ENCODE measurements at regions not wholly inside any gene's neighbourhood (a gene's known extent, or its start where the extent isn't known, plus 50 kb on each side); places are given as distances from the start of the nearest gene placed in this dataset.
"Not testable (repeated sequence)": the region's sequence is repeated elsewhere in the genome, so short reads cannot be mapped to it uniquely, and the experiment has no call there.

DNA sequence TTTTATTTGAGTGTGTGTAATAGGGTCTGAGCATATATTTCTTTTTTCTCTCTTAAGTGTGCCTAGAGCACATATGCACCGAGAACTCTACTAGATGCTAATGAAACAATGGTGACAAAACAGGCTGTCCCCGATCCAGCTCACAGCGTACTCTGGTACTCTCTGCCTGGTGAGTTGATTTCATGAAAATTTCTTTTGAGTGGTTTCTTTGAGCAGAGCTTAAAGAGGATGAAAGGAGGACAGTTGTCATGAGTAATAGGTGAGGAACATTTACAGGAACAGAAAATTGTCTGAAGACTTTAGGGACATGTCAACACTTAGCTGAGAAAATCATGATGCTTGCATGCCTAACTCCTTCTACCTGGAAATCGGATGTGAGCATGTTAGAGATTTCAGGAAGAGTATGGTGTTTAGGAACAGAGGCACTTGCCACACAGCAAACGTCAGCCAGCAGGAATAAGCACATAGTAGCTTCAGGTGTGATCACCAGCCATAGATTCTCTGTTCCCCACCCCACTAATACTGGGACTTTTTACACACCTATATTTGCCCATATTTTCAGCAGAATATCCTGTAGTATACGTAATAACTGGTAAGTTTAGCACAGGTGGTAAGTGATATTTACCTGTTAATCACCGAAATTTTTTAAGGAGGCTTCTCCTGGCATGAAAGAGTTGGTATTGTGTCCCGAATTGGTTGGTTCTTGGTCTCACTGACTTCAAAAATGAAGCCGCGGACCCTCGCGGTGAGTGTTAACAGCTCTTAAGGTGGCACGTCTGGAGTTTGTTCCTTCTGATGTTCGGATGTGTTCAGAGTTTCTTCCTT, 111.1 kb downstream of the ZNF330 start:
- no peaks in the 10 kb centered on the region for H3K79me2 ChIP-seq (ENCODE audit: insufficient read depth)
- no peaks in the 10 kb centered on the region for H3K27me3 ChIP-seq (ENCODE audit: insufficient read depth)
- H3K27ac ChIP-seq (ENCODE audit: low read depth in 2 of 2, low read length in 1 of 2): no peak overlapping the region
- H3K9me2 ChIP-seq: no peaks in the 10 kb centered on the region
- no peak overlapping the region for H3K9ac ChIP-seq
- no peaks in the 10 kb centered on the region for H4K20me1 ChIP-seq (ENCODE audit: insufficient read depth)
- WGBS (ENCODE audit: low lambda C conversion rate): 85% methylated on average over 14 of the region's 14 CpGs
- H3F3A ChIP-seq (replicated peaks; ENCODE audit: insufficient read depth): no peaks in the 10 kb centered on the region
- no peak overlapping the region for H2AFZ ChIP-seq (ENCODE audit: low read depth)
- H3K4me1 ChIP-seq (ENCODE audit: control insufficient read depth in 1 of 2, insufficient read depth in 2 of 2, low read depth in 1 of 2, low read length in 1 of 2): no peaks in the 10 kb centered on the region; a peak in 1 of 4 replicates
- H3K4me3 ChIP-seq (ENCODE audit: low read depth in 2 of 2, low read length in 1 of 2): no peak overlapping the region
- no peaks in the 10 kb centered on the region for H3K36me3 ChIP-seq (replicated peaks in 1 of 2; ENCODE audit: control insufficient read depth in 1 of 2, insufficient read depth in 2 of 2, low read length in 1 of 2)
- H3K4me2 ChIP-seq: no peak overlapping the region
- no peak for DNase-seq
- ChIA-PET CTCF (interaction anchor here (1.1 kb wide), 1 partner anchor 15 kb away, joined by 4 read pairs; no protein-coding TSS in a partner anchor), POLR2A (no interaction called here)
- TF ChIP-seq, protein P1, sequence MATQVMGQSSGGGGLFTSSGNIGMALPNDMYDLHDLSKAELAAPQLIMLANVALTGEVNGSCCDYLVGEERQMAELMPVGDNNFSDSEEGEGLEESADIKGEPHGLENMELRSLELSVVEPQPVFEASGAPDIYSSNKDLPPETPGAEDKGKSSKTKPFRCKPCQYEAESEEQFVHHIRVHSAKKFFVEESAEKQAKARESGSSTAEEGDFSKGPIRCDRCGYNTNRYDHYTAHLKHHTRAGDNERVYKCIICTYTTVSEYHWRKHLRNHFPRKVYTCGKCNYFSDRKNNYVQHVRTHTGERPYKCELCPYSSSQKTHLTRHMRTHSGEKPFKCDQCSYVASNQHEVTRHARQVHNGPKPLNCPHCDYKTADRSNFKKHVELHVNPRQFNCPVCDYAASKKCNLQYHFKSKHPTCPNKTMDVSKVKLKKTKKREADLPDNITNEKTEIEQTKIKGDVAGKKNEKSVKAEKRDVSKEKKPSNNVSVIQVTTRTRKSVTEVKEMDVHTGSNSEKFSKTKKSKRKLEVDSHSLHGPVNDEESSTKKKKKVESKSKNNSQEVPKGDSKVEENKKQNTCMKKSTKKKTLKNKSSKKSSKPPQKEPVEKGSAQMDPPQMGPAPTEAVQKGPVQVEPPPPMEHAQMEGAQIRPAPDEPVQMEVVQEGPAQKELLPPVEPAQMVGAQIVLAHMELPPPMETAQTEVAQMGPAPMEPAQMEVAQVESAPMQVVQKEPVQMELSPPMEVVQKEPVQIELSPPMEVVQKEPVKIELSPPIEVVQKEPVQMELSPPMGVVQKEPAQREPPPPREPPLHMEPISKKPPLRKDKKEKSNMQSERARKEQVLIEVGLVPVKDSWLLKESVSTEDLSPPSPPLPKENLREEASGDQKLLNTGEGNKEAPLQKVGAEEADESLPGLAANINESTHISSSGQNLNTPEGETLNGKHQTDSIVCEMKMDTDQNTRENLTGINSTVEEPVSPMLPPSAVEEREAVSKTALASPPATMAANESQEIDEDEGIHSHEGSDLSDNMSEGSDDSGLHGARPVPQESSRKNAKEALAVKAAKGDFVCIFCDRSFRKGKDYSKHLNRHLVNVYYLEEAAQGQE (IDR thresholded peaks at IDR 0.05; ENCODE audit: low read depth, low read length): no peak
- TF ChIP-seq CHD2 (IDR thresholded peaks at IDR 0.05; ENCODE audit: low read length, partially characterized antibody) (no peak), FOXM1 (IDR thresholded peaks at IDR 0.05; ENCODE audit: low read depth) (no peak), TEAD4 (IDR thresholded peaks at IDR 0.05; ENCODE audit: borderline replicate concordance, insufficient read depth) (no peak), ELF1 (IDR thresholded peaks at IDR 0.05) (no peak)
- no peaks in the 10 kb centered on the region for H3K9me3 ChIP-seq

DNA sequence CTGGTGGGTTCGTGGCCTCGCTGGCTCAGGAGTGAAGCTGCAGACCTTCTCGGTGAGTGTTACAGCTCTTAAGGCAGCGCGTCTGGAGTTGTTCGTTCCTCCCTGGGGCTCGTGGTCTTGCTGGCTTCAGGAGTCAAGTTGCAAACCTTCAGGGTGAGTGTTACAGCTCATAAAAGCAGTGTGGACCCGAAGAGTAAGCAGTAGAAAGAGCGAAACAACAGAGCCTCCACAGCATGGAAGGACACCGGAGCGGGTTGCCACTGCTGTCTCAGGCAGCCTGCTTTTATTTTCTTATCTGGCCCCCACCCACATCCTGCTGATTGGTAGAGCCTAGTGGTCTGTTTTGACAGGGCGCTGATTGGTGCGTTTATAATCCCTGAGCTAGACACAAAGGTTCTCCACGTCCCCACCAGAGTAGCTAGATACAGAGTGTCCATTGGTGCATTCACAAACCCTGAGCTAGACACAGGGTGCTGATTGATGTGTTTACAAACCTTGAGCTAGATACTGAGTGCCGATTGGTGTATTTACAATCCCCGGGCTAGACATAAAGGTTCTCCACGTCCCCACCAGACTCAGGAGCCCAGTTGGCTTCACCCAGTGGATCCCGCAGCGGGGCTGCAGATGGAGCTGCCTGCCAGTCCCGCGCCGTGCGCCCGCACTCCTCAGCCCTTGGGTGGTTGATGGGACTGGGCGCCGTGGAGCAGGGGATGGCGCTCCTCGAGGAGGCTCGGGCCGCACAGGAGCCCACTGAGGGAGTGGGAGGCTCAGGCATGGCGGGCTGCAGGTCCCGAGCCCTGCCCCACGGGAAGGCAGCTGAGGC, 111.9 kb downstream of the ZNF330 start:
- CTCF ChIA-PET: interaction anchor here (0.7 kb wide), 1 partner anchor 13 kb away, joined by 3 read pairs; no protein-coding TSS in a partner anchor
- H3F3A ChIP-seq (replicated peaks; ENCODE audit: insufficient read depth); H3K27ac ChIP-seq (ENCODE audit: low read depth in 2 of 2, low read length in 1 of 2); POLR2A ChIA-PET; H3K4me2 ChIP-seq; H4K20me1 ChIP-seq (ENCODE audit: insufficient read depth); DNase-seq; H3K9me2 ChIP-seq; H3K9ac ChIP-seq; H3K9me3 ChIP-seq; H3K79me2 ChIP-seq (ENCODE audit: insufficient read depth); H3K36me3 ChIP-seq (replicated peaks in 1 of 2; ENCODE audit: control insufficient read depth in 1 of 2, insufficient read depth in 2 of 2, low read length in 1 of 2); H2AFZ ChIP-seq (ENCODE audit: low read depth); H3K4me3 ChIP-seq (ENCODE audit: low read depth in 2 of 2, low read length in 1 of 2); H3K4me1 ChIP-seq (ENCODE audit: control insufficient read depth in 1 of 2, insufficient read depth in 2 of 2, low read depth in 1 of 2, low read length in 1 of 2); H3K27me3 ChIP-seq (ENCODE audit: insufficient read depth): not testable (repeated sequence)
- WGBS (ENCODE audit: low lambda C conversion rate): 90% methylated on average over 22 of the region's 33 CpGs

DNA sequence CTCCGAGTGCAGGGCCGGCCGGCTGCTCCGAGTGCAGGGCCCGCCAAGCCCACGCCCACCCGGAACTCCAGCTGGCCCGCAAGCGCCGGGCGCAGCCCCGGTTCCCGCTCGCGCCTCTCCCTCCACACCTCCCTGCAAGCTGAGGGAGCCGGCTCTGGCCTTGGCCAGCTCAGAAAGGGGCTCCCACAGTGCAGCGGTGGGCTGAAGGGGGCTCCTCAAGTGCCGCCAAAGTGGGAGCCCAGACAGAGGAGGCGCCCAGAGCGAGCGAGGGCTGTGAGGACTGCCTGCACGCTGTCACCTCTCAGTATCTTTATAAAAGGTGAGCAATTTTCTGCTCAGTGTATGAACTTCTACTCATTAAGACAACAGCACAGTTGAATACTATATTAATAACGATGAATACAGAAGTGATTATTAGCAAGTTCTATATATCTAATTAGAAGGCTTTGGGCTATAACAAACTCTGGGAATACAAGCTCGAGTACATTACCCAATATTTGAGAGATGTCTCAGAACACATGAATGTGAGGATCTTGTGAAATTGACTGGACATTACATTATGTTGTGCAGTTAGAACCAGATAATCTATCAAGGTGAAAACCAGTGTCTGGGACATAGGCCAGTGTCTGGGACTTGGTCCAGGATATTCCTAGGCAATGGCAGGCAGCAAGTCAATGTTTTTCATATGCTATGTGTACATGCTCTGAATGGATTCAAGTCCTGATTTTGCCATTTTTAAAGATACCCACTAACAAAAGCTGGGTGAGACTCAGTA, 112.9 kb downstream of the ZNF330 start:
- 55% methylated on average over 10 of the region's 24 CpGs for WGBS (ENCODE audit: low lambda C conversion rate)
- H3F3A ChIP-seq (replicated peaks; ENCODE audit: insufficient read depth); DNase-seq; H4K20me1 ChIP-seq (ENCODE audit: insufficient read depth); H3K9ac ChIP-seq; H3K4me1 ChIP-seq (ENCODE audit: control insufficient read depth in 1 of 2, insufficient read depth in 2 of 2, low read depth in 1 of 2, low read length in 1 of 2); H3K27ac ChIP-seq (ENCODE audit: low read depth in 2 of 2, low read length in 1 of 2); H3K36me3 ChIP-seq (replicated peaks in 1 of 2; ENCODE audit: control insufficient read depth in 1 of 2, insufficient read depth in 2 of 2, low read length in 1 of 2); H3K9me2 ChIP-seq; H3K27me3 ChIP-seq (ENCODE audit: insufficient read depth); POLR2A ChIA-PET; H3K9me3 ChIP-seq; H3K79me2 ChIP-seq (ENCODE audit: insufficient read depth): not testable (repeated sequence)
- Histone ChIP-seq H3K4me3 (ENCODE audit: low read depth in 2 of 2, low read length in 1 of 2) (peak overlapping the region in 1 of 2 experiments; percentile 14; a peak in 1 of 4 replicates), H3K4me2 (0 out of 2 replicates have a peak overlapping the region, but pooled peaks have one; percentile 32), H2AFZ (ENCODE audit: low read depth) (peak overlapping the region; percentile 62; the same call in 1 of the 2 replicates)
- CTCF ChIA-PET: interaction anchor here (0.7 to 1.1 kb wide), 3 partner anchors 12 to 27 kb away, joined by 3 to 4 read pairs (median 3); no protein-coding TSS in a partner anchor

Measured in SK-N-SH (cell line).